ENCODE measurements at regions not wholly inside any gene's neighbourhood (a gene's known extent, or its start where the extent isn't known, plus 50 kb on each side); places are given as distances from the start of the nearest gene placed in this dataset.

- DNase-seq (ENCODE audit: low read depth) (no peak), FAIRE-seq (no peak)
- Histone ChIP-seq H3K9ac (ENCODE audit: low read length) (no peak overlapping the region), H3K4me2 (ENCODE audit: low read length) (no peak overlapping the region), H3K27me3 (ENCODE audit: insufficient read depth, low read length) (no peaks in the 10 kb centered on the region), H3K4me1 (ENCODE audit: insufficient read depth, low read length) (no peaks in the 10 kb centered on the region), H3K79me2 (ENCODE audit: insufficient read depth, low read length) (no peaks in the 10 kb centered on the region), H3K36me3 (ENCODE audit: insufficient read depth, low read length) (no peaks in the 10 kb centered on the region), H3K27ac (ENCODE audit: low read depth, low read length) (no peak overlapping the region), H3K4me3 (ENCODE audit: insufficient read depth, low read depth, low read length) (no peak overlapping the region), H4K20me1 (ENCODE audit: insufficient read depth, low read length) (no peaks in the 10 kb centered on the region), H2AFZ (ENCODE audit: low read depth, low read length) (no peak overlapping the region), H3K9me3 (ENCODE audit: insufficient read depth, low read depth, low read length) (no peaks in the 10 kb centered on the region)
- Mint-ChIP-seq H3K4me1 (ENCODE audit: low read depth, unreplicated experiment) (no peaks in the 10 kb centered on the region), H3K9me3 (ENCODE audit: unreplicated experiment) (peaks cover 5% of the 10 kb centered on the region), H3K27ac (ENCODE audit: unreplicated experiment) (no peak overlapping the region), H3K4me3 (ENCODE audit: unreplicated experiment) (no peak overlapping the region), H3K36me3 (ENCODE audit: low read depth, unreplicated experiment) (no peaks in the 10 kb centered on the region), H3K27me3 (ENCODE audit: low read depth, unreplicated experiment) (no peaks in the 10 kb centered on the region)
- TF ChIP-seq EZH2 (IDR thresholded peaks at IDR 0.05; ENCODE audit: insufficient read depth, low read length) (no peak), CTCF (IDR thresholded peaks at IDR 0.05; ENCODE audit: insufficient read depth, low read depth, low read length) (no peak)
Observed at GRCh38 chr5:45017568-45017967, 208.8 kb downstream of the MRPS30 start.

GRCh38 chr5:45029553-45029952 is 220.8 kb downstream of the MRPS30 start:
- Histone ChIP-seq H3K79me2 (ENCODE audit: insufficient read depth, low read length) (no peaks in the 10 kb centered on the region), H3K27me3 (ENCODE audit: insufficient read depth, low read length) (no peaks in the 10 kb centered on the region), H3K9ac (ENCODE audit: low read length) (no peak overlapping the region), H3K4me2 (ENCODE audit: low read length) (no peak overlapping the region), H3K4me1 (ENCODE audit: insufficient read depth, low read length) (no peaks in the 10 kb centered on the region), H3K27ac (ENCODE audit: low read depth, low read length) (no peak overlapping the region), H3K4me3 (ENCODE audit: insufficient read depth, low read depth, low read length) (no peak overlapping the region), H2AFZ (ENCODE audit: low read depth, low read length) (no peak overlapping the region), H3K36me3 (ENCODE audit: insufficient read depth, low read length) (no peaks in the 10 kb centered on the region), H4K20me1 (ENCODE audit: insufficient read depth, low read length) (no peaks in the 10 kb centered on the region), H3K9me3 (ENCODE audit: insufficient read depth, low read depth, low read length) (no peaks in the 10 kb centered on the region)
- no peak for TF ChIP-seq EZH2 (IDR thresholded peaks at IDR 0.05; ENCODE audit: insufficient read depth, low read length)
- no peak for TF ChIP-seq CTCF (IDR thresholded peaks at IDR 0.05; ENCODE audit: insufficient read depth, low read depth, low read length)
- DNase-seq (ENCODE audit: low read depth): no peak
- Mint-ChIP-seq H3K9me3 (ENCODE audit: unreplicated experiment) (no peaks in the 10 kb centered on the region), H3K27me3 (ENCODE audit: low read depth, unreplicated experiment) (no peaks in the 10 kb centered on the region), H3K4me1 (ENCODE audit: low read depth, unreplicated experiment) (no peaks in the 10 kb centered on the region), H3K36me3 (ENCODE audit: low read depth, unreplicated experiment) (no peaks in the 10 kb centered on the region), H3K4me3 (ENCODE audit: unreplicated experiment) (no peak overlapping the region), H3K27ac (ENCODE audit: unreplicated experiment) (no peak overlapping the region)
- no peak for FAIRE-seq

DNA sequence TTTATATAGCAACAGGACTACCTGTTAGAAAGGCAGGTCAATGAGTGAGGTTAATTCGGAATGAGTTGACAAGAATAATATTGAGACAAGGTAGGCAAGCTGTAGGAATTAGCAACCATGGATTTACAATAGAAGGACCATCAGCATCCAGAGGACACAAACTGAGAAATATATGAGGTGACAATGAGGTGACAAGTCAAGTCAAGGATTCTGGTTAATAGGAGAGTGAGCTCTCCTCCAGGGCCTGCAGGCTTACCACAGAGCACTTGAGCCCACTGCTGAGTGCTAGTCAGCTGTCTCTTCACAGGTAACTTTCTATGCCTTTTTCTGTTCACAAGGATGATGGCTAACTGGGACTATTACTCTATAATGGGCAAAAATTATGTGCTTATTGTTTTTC is 227.2 kb downstream of the MRPS30 start:
- H3K27me3 ChIP-seq (ENCODE audit: insufficient read depth, low read length): no peaks in the 10 kb centered on the region
- H3K4me2 ChIP-seq (ENCODE audit: low read length): no peak overlapping the region
- H3K27me3 Mint-ChIP-seq (ENCODE audit: low read depth, unreplicated experiment): no peaks in the 10 kb centered on the region
- no peaks in the 10 kb centered on the region for H3K79me2 ChIP-seq (ENCODE audit: insufficient read depth, low read length)
- H3K9me3 Mint-ChIP-seq (ENCODE audit: unreplicated experiment): no peaks in the 10 kb centered on the region
- DNase-seq (ENCODE audit: low read depth) (no peak), FAIRE-seq (no peak)
- H4K20me1 ChIP-seq (ENCODE audit: insufficient read depth, low read length): no peaks in the 10 kb centered on the region
- H3K27ac Mint-ChIP-seq (ENCODE audit: unreplicated experiment): no peak overlapping the region
- H3K36me3 ChIP-seq (ENCODE audit: insufficient read depth, low read length): no peaks in the 10 kb centered on the region
- H3K27ac ChIP-seq (ENCODE audit: low read depth, low read length): no peak overlapping the region
- no peaks in the 10 kb centered on the region for H3K4me1 ChIP-seq (ENCODE audit: insufficient read depth, low read length)
- H3K9me3 ChIP-seq (ENCODE audit: insufficient read depth, low read depth, low read length): no peaks in the 10 kb centered on the region
- H3K36me3 Mint-ChIP-seq (ENCODE audit: low read depth, unreplicated experiment): no peaks in the 10 kb centered on the region
- H3K9ac ChIP-seq (ENCODE audit: low read length): no peak overlapping the region
- no peak for TF ChIP-seq EZH2 (IDR thresholded peaks at IDR 0.05; ENCODE audit: insufficient read depth, low read length)
- TF ChIP-seq CTCF (IDR thresholded peaks at IDR 0.05; ENCODE audit: insufficient read depth, low read depth, low read length): no peak
- H3K4me3 ChIP-seq (ENCODE audit: insufficient read depth, low read depth, low read length): no peak overlapping the region
- H3K4me1 Mint-ChIP-seq (ENCODE audit: low read depth, unreplicated experiment): no peaks in the 10 kb centered on the region
- no peak overlapping the region for H2AFZ ChIP-seq (ENCODE audit: low read depth, low read length)
- H3K4me3 Mint-ChIP-seq (ENCODE audit: unreplicated experiment): no peak overlapping the region

All from astrocyte (in vitro differentiated cells and primary cell).